Large intestine (tissue), 3 donors: ENCODE measurements at regions not wholly inside any gene's neighbourhood (a gene's known extent, or its start where the extent isn't known, plus 50 kb on each side); places are given as distances from the start of the nearest gene placed in this dataset.

ENCODE experiments used
- DNase-seq, 2 donors: peaks; one replicate each; pipeline versions ENCODE4 v3.0.0 to v3.0.0-alpha.2; 2013
- H3K27ac ChIP-seq: one replicate; pipeline ENCODE4 v1.5.1; 2013; ENCODE audit warnings: low read length
- H3K27me3 ChIP-seq: 2 replicates; pipeline ENCODE4 v1.6.1; 2013; ENCODE audit warnings: low read length; ENCODE audit not compliant: control insufficient read depth, insufficient read depth
- H3K36me3 ChIP-seq: 2 replicates; pipeline ENCODE4 v1.6.1; 2013; ENCODE audit warnings: low read length; ENCODE audit not compliant: control insufficient read depth, insufficient read depth
- H3K4me1 ChIP-seq: one replicate; pipeline ENCODE4 v1.6.1; 2013; ENCODE audit warnings: low read length; ENCODE audit not compliant: control insufficient read depth, insufficient read depth
- H3K4me3 ChIP-seq: one replicate; pipeline ENCODE4 v1.5.1; 2013; ENCODE audit warnings: low read length
- H3K9me3 ChIP-seq: one replicate; pipeline ENCODE4 v1.6.1; 2013; ENCODE audit warnings: mild to moderate bottlenecking, low read depth, low read length, moderate library complexity; ENCODE audit not compliant: control insufficient read depth
- WGBS: methylation state at CpG from one replicate; pipeline ENCODE4 v1.1.5; 2013; ENCODE audit warnings: low lambda C conversion rate; ENCODE audit not compliant: insufficient coverage; 5-methylcytosine and 5-hydroxymethylcytosine counted together

DNA sequence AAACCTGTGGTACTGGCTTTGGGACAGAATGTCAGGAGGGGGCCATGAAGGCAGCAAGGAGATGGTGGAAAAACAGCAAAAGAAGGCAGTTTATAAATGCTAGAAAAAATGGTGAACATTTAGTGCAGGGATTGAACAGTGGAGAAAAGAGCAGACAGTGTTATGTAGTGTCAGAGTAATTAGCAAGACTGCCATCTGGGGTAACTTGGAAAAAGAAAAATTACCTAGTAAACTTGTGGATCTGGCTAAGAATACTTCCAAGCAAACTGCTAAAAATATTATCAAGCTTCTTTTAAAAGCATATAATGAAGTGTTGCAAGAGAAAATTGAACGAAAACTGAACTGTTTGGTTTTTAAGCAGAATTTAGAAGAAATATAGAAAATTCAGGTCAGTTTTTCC, 267.8 kb downstream of the INSIG2 start:
- no peaks in the 10 kb centered on the region for H3K4me1 ChIP-seq
- 90% methylated on average over 1 of the region's 1 CpG for WGBS
- H3K27me3 ChIP-seq = no peaks in the 10 kb centered on the region
- no peak for DNase-seq
- no peak overlapping the region for H3K4me3 ChIP-seq
- H3K27ac ChIP-seq = no peak overlapping the region
- no peaks in the 10 kb centered on the region for H3K9me3 ChIP-seq
- H3K36me3 ChIP-seq = no peaks in the 10 kb centered on the region

DNA sequence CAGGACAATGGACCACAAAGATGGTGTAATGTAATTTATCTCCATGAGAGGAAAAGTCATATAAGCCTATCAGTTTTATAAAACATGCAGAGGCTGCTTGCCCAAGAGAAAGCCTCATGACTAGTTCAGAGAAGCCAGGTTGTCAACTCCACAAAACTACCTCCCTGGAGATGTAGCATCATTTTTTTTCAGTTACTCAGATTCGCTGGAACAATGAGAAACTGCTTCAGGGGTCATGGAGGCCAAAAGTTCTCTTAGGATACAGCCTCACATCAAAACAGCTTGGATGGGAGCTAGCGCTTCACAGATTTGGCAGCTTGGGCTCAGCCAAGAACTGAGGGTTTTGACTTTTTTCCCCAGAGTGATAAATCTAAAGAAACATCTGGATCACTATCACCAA, 263.5 kb downstream of the INSIG2 start:
- peaks cover 6% of the 10 kb centered on the region for H3K27me3 ChIP-seq
- H3K4me3 ChIP-seq = no peak overlapping the region
- H3K27ac ChIP-seq = no peak overlapping the region
- DNase-seq = no peak
- H3K36me3 ChIP-seq = no peaks in the 10 kb centered on the region
- no peaks in the 10 kb centered on the region for H3K4me1 ChIP-seq
- no peaks in the 10 kb centered on the region for H3K9me3 ChIP-seq
- no CpG with 5 or more reads among the region's 2 CpGs for WGBS

GRCh38 chr2:118350621-118351020, 262.4 kb downstream of the INSIG2 start:
- no peak overlapping the region for H3K4me3 ChIP-seq
- 100% methylated on average over 1 of the region's 1 CpG for WGBS

DNA sequence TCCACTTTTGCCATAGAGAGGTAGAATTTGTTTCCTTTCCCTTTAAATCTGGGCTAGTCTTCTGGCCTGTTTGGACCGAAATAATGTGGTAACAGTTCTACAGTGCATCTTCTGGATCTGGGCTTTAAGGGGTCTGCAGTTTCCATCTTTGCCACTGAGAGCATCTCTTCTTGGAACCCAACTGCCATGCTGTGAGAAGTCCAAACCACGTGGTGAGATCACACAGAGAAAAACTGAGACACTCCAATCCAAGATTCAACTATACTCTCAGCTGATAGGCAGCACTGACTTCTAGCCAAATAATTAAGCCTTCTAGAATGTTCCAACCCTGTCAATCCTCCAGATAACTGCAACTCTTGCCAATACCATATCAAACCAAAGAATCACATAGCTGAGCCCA, 261.1 kb downstream of the INSIG2 start:
- Histone ChIP-seq H3K9me3 (no peaks in the 10 kb centered on the region), H3K4me1 (no peaks in the 10 kb centered on the region), H3K36me3 (no peaks in the 10 kb centered on the region), H3K27ac (no peak overlapping the region), H3K4me3 (no peak overlapping the region), H3K27me3 (peaks cover 6% of the 10 kb centered on the region)
- no peak for DNase-seq
- no CpG with 5 or more reads among the region's 2 CpGs for WGBS

More at GRCh38 chr2:118350621-118351020, 262.4 kb downstream of the INSIG2 start:
- DNase-seq = no peak
- no peak overlapping the region for H3K27ac ChIP-seq
- no peaks in the 10 kb centered on the region for H3K36me3 ChIP-seq
- no peaks in the 10 kb centered on the region for H3K9me3 ChIP-seq
- peaks cover 6% of the 10 kb centered on the region for H3K27me3 ChIP-seq
- H3K4me1 ChIP-seq = no peaks in the 10 kb centered on the region

DNA sequence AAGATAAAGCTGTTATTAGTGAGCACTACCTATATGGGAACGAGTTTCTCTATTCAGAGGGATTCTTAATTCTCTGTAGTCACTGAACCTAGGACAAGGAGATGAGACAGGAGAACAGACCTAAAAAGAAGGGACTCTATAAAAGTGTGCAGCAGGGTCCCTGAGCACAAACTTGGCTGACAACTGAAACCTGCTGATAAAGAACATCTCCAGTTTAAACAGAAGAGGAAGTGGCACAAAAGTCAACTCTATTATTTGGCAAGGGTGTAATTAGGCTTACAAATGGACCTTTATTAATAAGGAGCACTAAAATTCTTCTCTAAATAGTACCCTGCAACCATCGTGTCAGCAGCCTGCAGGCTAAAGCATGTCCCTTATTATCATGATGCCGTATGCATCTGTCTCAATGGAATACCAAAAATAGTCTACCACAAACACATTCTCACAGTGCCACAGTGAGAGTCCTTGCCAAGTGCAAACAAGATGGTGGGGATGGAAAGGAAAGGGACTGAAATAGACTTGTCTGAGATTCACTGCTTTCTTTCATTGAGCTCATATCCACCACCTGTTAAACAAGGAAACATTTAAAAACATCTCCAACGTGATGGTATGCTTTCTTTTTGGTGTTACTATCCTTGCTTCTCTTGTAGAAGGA, 260.2 kb downstream of the INSIG2 start:
- peaks cover 6% of the 10 kb centered on the region for H3K27me3 ChIP-seq
- no peaks in the 10 kb centered on the region for H3K4me1 ChIP-seq
- H3K27ac ChIP-seq = no peak overlapping the region
- H3K4me3 ChIP-seq = no peak overlapping the region
- H3K36me3 ChIP-seq = no peaks in the 10 kb centered on the region
- no peaks in the 10 kb centered on the region for H3K9me3 ChIP-seq
- DNase-seq = no peak
- WGBS = no CpG with 5 or more reads among the region's 4 CpGs

DNA sequence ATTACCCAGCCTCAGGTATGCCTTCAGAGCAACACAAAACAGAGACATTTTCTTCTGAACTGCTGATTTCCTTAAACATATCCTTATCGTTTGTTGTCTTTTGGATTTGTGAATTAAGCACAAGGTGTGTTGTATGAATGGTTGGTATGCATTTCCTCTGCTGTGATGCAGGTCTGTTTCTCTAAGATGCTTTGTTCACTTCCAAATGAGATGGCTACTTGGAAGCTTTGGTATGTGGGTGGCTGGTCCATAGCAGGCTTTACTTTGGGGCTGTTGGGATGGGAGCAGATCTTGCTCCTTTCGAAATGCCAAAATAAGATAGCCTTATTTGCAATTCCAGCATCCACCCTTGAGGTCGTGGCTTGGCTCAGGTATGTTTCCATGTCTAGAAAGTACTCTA, 257.2 kb downstream of the INSIG2 start:
- DNase-seq = no peak
- WGBS = 100% methylated on average over 1 of the region's 3 CpGs
- Histone ChIP-seq H3K36me3 (no peaks in the 10 kb centered on the region), H3K4me3 (no peak overlapping the region), H3K9me3 (no peaks in the 10 kb centered on the region), H3K4me1 (no peaks in the 10 kb centered on the region), H3K27ac (no peak overlapping the region), H3K27me3 (peaks cover 6% of the 10 kb centered on the region)

DNA sequence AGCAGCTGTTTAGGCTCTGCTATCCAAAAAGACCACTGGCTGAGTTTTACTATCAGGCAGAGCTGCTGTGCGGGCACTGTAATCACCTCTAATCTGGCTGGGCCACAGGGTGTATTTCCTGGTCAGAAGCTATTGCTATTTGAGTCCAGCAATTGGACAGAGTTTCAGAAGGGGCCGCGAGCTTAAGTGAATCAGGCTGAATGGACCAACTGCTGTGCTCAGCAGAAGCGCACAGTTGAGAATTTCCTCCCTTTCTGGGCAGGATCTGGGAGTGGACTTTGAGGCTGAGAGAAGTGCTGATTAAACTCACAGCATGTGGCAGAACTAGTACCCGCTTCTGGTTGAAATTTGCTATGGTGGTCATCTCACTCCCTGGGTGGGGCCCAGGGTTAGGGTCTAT, 251.8 kb downstream of the INSIG2 start:
- no peak overlapping the region for H3K4me3 ChIP-seq
- peaks cover 4% of the 10 kb centered on the region for H3K9me3 ChIP-seq
- no peak for DNase-seq
- H3K36me3 ChIP-seq = no peaks in the 10 kb centered on the region
- no peak overlapping the region for H3K27ac ChIP-seq
- no peaks in the 10 kb centered on the region for H3K4me1 ChIP-seq
- WGBS = no CpG with 5 or more reads among the region's 5 CpGs
- H3K27me3 ChIP-seq = peaks cover 2% of the 10 kb centered on the region

DNA sequence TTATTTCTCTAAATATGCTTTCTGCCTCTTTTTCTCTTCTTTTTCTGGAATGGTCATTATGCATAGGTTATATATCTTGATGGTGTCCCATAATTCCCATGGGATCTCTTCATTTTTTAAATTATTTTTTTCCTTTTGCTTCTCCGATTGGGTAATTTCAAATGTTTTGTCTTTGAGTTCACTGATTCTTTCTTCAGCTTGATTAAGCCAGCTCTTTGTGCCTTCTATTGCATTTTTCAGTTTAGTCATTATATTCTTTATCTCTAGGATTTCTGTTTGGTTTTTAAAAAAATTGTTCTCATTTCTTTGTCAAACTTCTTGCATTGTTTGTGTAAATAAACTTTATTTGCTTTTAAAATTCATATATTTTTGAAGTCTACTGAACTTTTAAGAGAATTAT, 251.1 kb downstream of the INSIG2 start:
- Histone ChIP-seq H3K27ac (no peak overlapping the region), H3K9me3 (peaks cover 4% of the 10 kb centered on the region), H3K36me3 (no peaks in the 10 kb centered on the region), H3K4me3 (no peak overlapping the region), H3K4me1 (no peaks in the 10 kb centered on the region), H3K27me3 (peaks cover 2% of the 10 kb centered on the region)
- DNase-seq = no peak
- WGBS = 100% methylated on average over 1 of the region's 1 CpG

DNA sequence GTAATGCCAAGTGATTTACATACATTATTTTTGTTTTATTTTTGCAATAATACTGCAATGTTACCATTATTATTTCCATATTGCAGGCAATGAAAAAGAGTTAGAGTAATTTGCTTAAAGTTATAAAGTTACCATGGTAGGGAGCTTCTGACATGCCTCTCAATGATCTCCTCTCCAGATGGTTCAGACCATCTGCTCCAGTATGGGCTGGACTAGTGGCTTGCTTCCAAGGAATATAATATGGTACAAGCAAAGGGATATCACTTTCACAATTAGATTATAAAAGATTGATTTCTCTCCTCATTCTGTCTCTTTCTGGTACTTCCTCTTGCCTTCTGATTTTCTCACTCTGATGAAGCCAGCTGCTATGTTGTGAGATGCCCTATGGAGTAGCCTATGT, 245.4 kb downstream of the INSIG2 start:
- H3K9me3 ChIP-seq = no peaks in the 10 kb centered on the region

DNA sequence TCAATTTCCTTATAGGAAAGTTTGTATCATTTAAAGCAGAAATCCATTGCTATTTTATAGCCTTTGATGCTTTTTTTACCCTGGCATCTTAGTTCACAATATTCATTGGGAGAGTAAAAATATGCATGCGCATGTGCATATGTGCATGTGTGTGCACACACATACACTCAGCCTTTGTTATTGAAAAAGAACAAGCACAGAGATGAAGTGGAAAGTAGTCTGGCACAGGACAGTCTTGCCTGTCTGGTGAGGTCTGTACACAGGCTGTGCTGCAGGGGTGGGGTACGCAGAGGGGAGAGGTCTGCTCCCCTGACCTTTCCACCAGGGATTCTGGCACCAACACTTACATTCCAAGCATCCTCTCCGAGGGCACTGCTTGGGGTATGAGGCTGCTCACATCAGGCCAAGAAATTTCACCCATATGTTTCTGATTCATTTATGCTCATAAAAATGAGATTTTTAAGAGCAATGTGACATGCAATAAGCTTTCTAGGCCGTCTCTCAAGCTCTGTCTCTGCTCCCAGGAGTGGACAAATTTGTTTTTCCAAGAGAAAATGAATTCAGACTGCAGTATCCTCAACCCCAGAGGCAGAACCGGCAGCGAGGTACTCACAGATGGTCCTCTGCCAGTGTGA, 237.2 kb downstream of the INSIG2 start:
- DNase-seq = no peak
- no peaks in the 10 kb centered on the region for H3K36me3 ChIP-seq
- no peak overlapping the region for H3K27ac ChIP-seq
- no peak overlapping the region for H3K4me3 ChIP-seq
- H3K27me3 ChIP-seq = peaks cover 2% of the 10 kb centered on the region
- WGBS = no CpG with 5 or more reads among the region's 6 CpGs
- no peaks in the 10 kb centered on the region for H3K9me3 ChIP-seq
- no peaks in the 10 kb centered on the region for H3K4me1 ChIP-seq

More for the DNA sequence above, 245.4 kb downstream of the INSIG2 start:
- Histone ChIP-seq H3K27ac (no peak overlapping the region), H3K27me3 (no peaks in the 10 kb centered on the region), H3K4me3 (no peak overlapping the region), H3K4me1 (no peaks in the 10 kb centered on the region), H3K36me3 (no peaks in the 10 kb centered on the region)
- DNase-seq = no peak

- no peak for DNase-seq
- Histone ChIP-seq H3K4me1 (no peaks in the 10 kb centered on the region), H3K4me3 (no peak overlapping the region), H3K9me3 (no peaks in the 10 kb centered on the region), H3K36me3 (no peaks in the 10 kb centered on the region), H3K27ac (no peak overlapping the region), H3K27me3 (peaks cover 8% of the 10 kb centered on the region)
- whole genome bisulfite sequencing = 72% methylated on average over 2 of the region's 2 CpGs
These were observed 234.1 kb downstream of the INSIG2 start for GRCh38 chr2:118322406-118322805.
